ENCODE measurements at regions not wholly inside any gene's neighbourhood (a gene's known extent, or its start where the extent isn't known, plus 50 kb on each side); places are given as distances from the start of the nearest gene placed in this dataset.

DNA sequence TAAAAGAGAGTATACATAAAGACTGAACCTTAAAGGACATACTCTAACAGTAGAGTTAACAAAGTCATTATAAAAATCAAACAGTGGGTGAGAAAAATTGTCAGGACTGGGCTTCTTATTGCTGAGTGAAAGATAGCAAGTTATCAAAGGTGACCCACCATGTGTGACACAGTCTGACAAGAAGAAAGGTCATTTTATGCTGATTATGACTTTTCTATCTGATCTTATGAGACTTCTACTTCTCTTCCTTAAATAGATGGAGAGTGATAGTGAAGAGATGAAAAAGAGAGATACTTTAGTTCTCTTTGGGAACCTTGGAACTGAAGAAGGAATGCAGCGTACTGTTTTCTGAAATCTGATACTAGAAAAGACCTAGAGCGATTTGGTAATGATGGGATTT lies 2157.1 kb downstream of the NCAM2 start:
- Histone ChIP-seq H3K36me3 (ENCODE audit: low read length) (peaks cover 3% of the 10 kb centered on the region; the same call in 1 of the 2 replicates), H3K79me2 (ENCODE audit: insufficient read depth, low read length) (no peaks in the 10 kb centered on the region), H3K9ac (ENCODE audit: low read length) (no peak overlapping the region), H3K27ac (ENCODE audit: low read depth, low read length) (no peak overlapping the region), H3K9me2 (replicated peaks; ENCODE audit: insufficient read depth, low read length) (no peaks in the 10 kb centered on the region), H3K4me3 (ENCODE audit: insufficient read depth, low read length, poor library complexity, severe bottlenecking) (no peak overlapping the region), H3K27me3 (ENCODE audit: low read length) (no peaks in the 10 kb centered on the region), H3K4me2 (ENCODE audit: low read depth, low read length, poor library complexity, severe bottlenecking) (no peak overlapping the region), H3F3A (ENCODE audit: insufficient read depth) (no peaks in the 10 kb centered on the region), H2AFZ (ENCODE audit: low read depth, low read length, severe bottlenecking) (peak overlapping the region; percentile 34), H3K9me3 (ENCODE audit: insufficient read depth, low read length) (no peaks in the 10 kb centered on the region), H4K20me1 (ENCODE audit: low read depth, low read length) (no peaks in the 10 kb centered on the region)
- TF ChIP-seq EZH2phosphoT487 (conservative IDR thresholded peaks at IDR 0.05; ENCODE audit: low read length) = no peak
- TF ChIP-seq, protein P1, sequence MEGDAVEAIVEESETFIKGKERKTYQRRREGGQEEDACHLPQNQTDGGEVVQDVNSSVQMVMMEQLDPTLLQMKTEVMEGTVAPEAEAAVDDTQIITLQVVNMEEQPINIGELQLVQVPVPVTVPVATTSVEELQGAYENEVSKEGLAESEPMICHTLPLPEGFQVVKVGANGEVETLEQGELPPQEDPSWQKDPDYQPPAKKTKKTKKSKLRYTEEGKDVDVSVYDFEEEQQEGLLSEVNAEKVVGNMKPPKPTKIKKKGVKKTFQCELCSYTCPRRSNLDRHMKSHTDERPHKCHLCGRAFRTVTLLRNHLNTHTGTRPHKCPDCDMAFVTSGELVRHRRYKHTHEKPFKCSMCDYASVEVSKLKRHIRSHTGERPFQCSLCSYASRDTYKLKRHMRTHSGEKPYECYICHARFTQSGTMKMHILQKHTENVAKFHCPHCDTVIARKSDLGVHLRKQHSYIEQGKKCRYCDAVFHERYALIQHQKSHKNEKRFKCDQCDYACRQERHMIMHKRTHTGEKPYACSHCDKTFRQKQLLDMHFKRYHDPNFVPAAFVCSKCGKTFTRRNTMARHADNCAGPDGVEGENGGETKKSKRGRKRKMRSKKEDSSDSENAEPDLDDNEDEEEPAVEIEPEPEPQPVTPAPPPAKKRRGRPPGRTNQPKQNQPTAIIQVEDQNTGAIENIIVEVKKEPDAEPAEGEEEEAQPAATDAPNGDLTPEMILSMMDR (IDR thresholded peaks at IDR 0.05; ENCODE audit: insufficient read depth, low read length, poor library complexity, severe bottlenecking) = no peak

DNA sequence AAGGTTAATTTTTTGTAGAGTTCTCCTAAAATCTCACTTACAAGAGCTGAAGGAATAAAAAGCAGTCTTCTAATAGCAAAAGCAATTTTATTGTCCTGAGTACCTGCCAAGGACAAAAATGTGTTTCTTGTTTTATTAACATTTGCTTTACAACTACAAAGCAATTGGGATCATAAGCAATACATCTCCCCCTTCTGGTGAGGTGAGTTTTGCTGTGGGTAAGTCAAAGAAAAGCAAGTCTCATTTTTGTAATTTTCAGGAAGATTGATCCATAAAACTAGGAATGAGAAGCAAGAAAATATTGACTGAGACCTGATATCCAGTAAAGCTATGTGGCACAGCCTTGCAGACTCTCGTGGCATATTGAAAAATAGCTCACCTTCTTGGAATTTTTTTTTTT lies 2162.7 kb downstream of the NCAM2 start:
- Histone ChIP-seq H3K9me3 (ENCODE audit: insufficient read depth, low read length) (no peaks in the 10 kb centered on the region), H2AFZ (ENCODE audit: low read depth, low read length, severe bottlenecking) (peak overlapping the region; percentile 68), H3K27me3 (ENCODE audit: low read length) (no peaks in the 10 kb centered on the region), H4K20me1 (ENCODE audit: low read depth, low read length) (no peaks in the 10 kb centered on the region), H3K9ac (ENCODE audit: low read length) (no peak overlapping the region), H3F3A (ENCODE audit: insufficient read depth) (no peaks in the 10 kb centered on the region), H3K36me3 (ENCODE audit: low read length) (0 out of 2 replicates have a peak, but pooled peaks cover 3% of the 10 kb centered on the region), H3K9me2 (replicated peaks; ENCODE audit: insufficient read depth, low read length) (no peaks in the 10 kb centered on the region), H3K4me3 (ENCODE audit: insufficient read depth, low read length, poor library complexity, severe bottlenecking) (no peak overlapping the region), H3K4me2 (ENCODE audit: low read depth, low read length, poor library complexity, severe bottlenecking) (no peak overlapping the region), H3K27ac (ENCODE audit: low read depth, low read length) (no peak overlapping the region), H3K79me2 (ENCODE audit: insufficient read depth, low read length) (no peaks in the 10 kb centered on the region)
- TF ChIP-seq, protein P1 (IDR thresholded peaks at IDR 0.05; ENCODE audit: insufficient read depth, low read length, poor library complexity, severe bottlenecking) = peak; percentile 21
- TF ChIP-seq EZH2phosphoT487 (conservative IDR thresholded peaks at IDR 0.05; ENCODE audit: low read length) = no peak

DNA sequence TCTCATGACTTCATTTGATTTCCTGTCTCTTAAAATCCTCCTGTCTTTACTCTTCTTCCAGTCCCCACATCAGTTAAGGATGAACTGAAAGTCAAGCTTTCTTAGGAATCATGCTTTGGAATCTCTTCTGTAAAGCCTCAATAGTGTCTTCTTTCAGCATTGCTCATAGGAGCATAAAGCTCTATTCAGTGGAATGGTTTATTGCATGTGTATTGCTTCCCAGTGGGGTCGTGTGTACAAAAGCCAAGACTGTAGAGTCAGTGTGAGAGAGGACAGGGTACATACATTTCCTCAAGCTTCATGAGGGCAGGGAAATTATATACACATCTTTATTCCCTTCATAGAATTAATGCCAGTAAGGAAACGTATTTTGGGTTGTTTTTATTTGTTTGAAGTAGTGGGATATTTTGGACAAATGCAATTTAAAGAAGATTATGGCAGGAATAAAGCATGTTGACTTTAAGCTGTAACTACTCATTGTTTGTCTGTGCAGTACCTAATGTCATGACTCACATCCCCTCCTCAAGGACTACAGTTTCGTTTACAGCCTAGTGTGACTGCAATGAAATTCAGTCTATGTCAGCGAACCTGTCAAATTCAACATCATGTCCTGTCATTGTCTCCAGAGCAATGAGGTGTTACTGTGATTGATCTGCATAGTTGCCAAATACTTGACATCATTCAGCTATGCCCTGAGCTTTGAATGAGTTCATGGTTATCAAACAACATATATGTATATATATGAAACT lies 2164.2 kb downstream of the NCAM2 start:
- H3K27ac ChIP-seq (ENCODE audit: low read depth, low read length) = no peak overlapping the region
- no peak overlapping the region for H3K9ac ChIP-seq (ENCODE audit: low read length)
- no peak overlapping the region for H3K4me2 ChIP-seq (ENCODE audit: low read depth, low read length, poor library complexity, severe bottlenecking)
- no peaks in the 10 kb centered on the region for H4K20me1 ChIP-seq (ENCODE audit: low read depth, low read length)
- H3K9me3 ChIP-seq (ENCODE audit: insufficient read depth, low read length) = no peaks in the 10 kb centered on the region
- no peaks in the 10 kb centered on the region for H3K9me2 ChIP-seq (replicated peaks; ENCODE audit: insufficient read depth, low read length)
- 0 out of 2 replicates have a peak, but pooled peaks cover 3% of the 10 kb centered on the region for H3K36me3 ChIP-seq (ENCODE audit: low read length)
- no peaks in the 10 kb centered on the region for H3K79me2 ChIP-seq (ENCODE audit: insufficient read depth, low read length)
- no peaks in the 10 kb centered on the region for H3F3A ChIP-seq (ENCODE audit: insufficient read depth)
- H3K4me3 ChIP-seq (ENCODE audit: insufficient read depth, low read length, poor library complexity, severe bottlenecking) = no peak overlapping the region
- TF ChIP-seq, protein P1 (IDR thresholded peaks at IDR 0.05; ENCODE audit: insufficient read depth, low read length, poor library complexity, severe bottlenecking) = no peak
- no peak for TF ChIP-seq EZH2phosphoT487 (conservative IDR thresholded peaks at IDR 0.05; ENCODE audit: low read length)
- H2AFZ ChIP-seq (ENCODE audit: low read depth, low read length, severe bottlenecking) = peak overlapping the region; percentile 30
- H3K27me3 ChIP-seq (ENCODE audit: low read length) = no peaks in the 10 kb centered on the region
